Endothelial cell of umbilical vein (primary cell): ENCODE measurements at regions not wholly inside any gene's neighbourhood (a gene's known extent, or its start where the extent isn't known, plus 50 kb on each side); places are given as distances from the start of the nearest gene placed in this dataset.

ENCODE experiments used
- BruUV-seq: library from RNA; stranded (reverse); fragments of 400-500 nt; replicated peaks from 2 replicates; lab custom pipeline; 2021; lab: Mats Ljungman, UMichigan
- CTCF ChIA-PET: fragments of 300-600, 350-600 bp; sonication (Branson Sonifier 250); formaldehyde crosslinking; loops from one replicate; lab custom pipeline; 2021; ENCODE audit warnings: antibody characterized with exemption, inconsistent platforms; lab: Charles Lee
- POLR2A ChIA-PET: fragments of 300-600, 350-600 bp; sonication (Branson Sonifier 250); formaldehyde crosslinking; loops from one replicate; lab custom pipeline; 2021; ENCODE audit warnings: antibody characterized with exemption, inconsistent platforms; lab: Charles Lee
- DNase-seq: peaks from one replicate; pipeline ENCODE4 v3.0.0-alpha.2; 2011; ENCODE audit warnings: low read depth, low spot score
- FAIRE-seq: peaks from 2 replicates; lab custom pipeline; 2011; peaks lifted over from hg19 to GRCh38; lab: Jason Lieb, UNC
- H2AFZ ChIP-seq: 2 replicates; pipeline ENCODE4 v1.6.0; 2012; ENCODE audit warnings: low read depth, low read length, control low read depth, inconsistent platforms
- H3K27ac ChIP-seq: 2 replicates; pipeline ENCODE4 v1.5.1; 2011; ENCODE audit warnings: low read depth, mild to moderate bottlenecking, control low read depth, low read length, moderate library complexity; ENCODE audit not compliant: insufficient read depth
- H3K27me3 ChIP-seq, 2 experiments: 2 replicates each; pipeline versions ENCODE4 v1.6.0 to v1.6.1; 2011; ENCODE audit warnings: low read length in 2 of 2, mixed read lengths in 1 of 2; ENCODE audit not compliant: control insufficient read depth in 2 of 2, insufficient read depth in 2 of 2
- H3K36me3 ChIP-seq, 2 experiments: 2 replicates in 1 of 2; 3 replicates in 1 of 2; pipeline ENCODE4 v1.5.1; 2011; ENCODE audit warnings: low read length in 2 of 2, mild to moderate bottlenecking in 1 of 2, moderate library complexity in 1 of 2; ENCODE audit not compliant: control insufficient read depth in 2 of 2, insufficient read depth in 2 of 2; ENCODE audit errors: extremely low read depth in 1 of 2
- H3K4me1 ChIP-seq: 3 replicates; pipeline ENCODE4 v1.5.1; 2011; ENCODE audit warnings: mild to moderate bottlenecking, low read length; ENCODE audit not compliant: control insufficient read depth, insufficient read depth; ENCODE audit errors: extremely low read depth
- H3K4me2 ChIP-seq: 2 replicates; pipeline ENCODE4 v1.6.1; 2011; ENCODE audit warnings: low read length, control low read depth, mixed read lengths; ENCODE audit not compliant: insufficient read depth
- H3K4me3 ChIP-seq, 3 experiments: fragments of 200-600 bp in 1 of 3; sonication (generic), shearing (Covaris generic) in 1 of 3; replicated peaks in 1 of 3; 2 replicates each; pipeline ENCODE4 v1.5.1; 2011 to 2016; ENCODE audit warnings: control low read depth in 3 of 3, low read length in 3 of 3, mild to moderate bottlenecking in 2 of 3, inconsistent platforms in 1 of 3, low read depth in 1 of 3, moderate library complexity in 1 of 3; ENCODE audit not compliant: insufficient read depth in 1 of 3
- H3K79me2 ChIP-seq: 2 replicates; pipeline ENCODE4 v1.6.0; 2012; ENCODE audit warnings: low read length, inconsistent platforms; ENCODE audit not compliant: control insufficient read depth, insufficient read depth
- H3K9ac ChIP-seq: replicated peaks from 2 replicates; pipeline ENCODE3; 2011; ENCODE audit warnings: low read length, control low read depth; ENCODE audit not compliant: insufficient read depth; ENCODE audit errors: extremely low read depth
- H3K9me1 ChIP-seq: replicated peaks from 3 replicates; pipeline ENCODE4 v1.6.0; 2011; ENCODE audit warnings: mild to moderate bottlenecking, low read length; ENCODE audit not compliant: control insufficient read depth, insufficient read depth; ENCODE audit errors: extremely low read depth
- H3K9me3 ChIP-seq: replicated peaks from 2 replicates; pipeline ENCODE4 v1.5.1; 2012; ENCODE audit warnings: low read length, inconsistent platforms; ENCODE audit not compliant: control insufficient read depth, insufficient read depth
- H4K20me1 ChIP-seq: replicated peaks from 2 replicates; pipeline ENCODE3; 2011; ENCODE audit warnings: mild to moderate bottlenecking, low read length; ENCODE audit not compliant: control insufficient read depth, insufficient read depth; ENCODE audit errors: extremely low read depth
- EZH2 ChIP-seq: IDR thresholded peaks from 2 replicates; pipeline ENCODE4 v1.6.1; 2012; ENCODE audit warnings: borderline replicate concordance, low read depth, mild to moderate bottlenecking, moderate library complexity, low read length, inconsistent platforms; ENCODE audit not compliant: severe bottlenecking
- FOS ChIP-seq: IDR thresholded peaks from 2 replicates; pipeline ENCODE4 v1.6.1; 2011; ENCODE audit warnings: mild to moderate bottlenecking, low read length, moderate library complexity, borderline replicate concordance; ENCODE audit not compliant: insufficient read depth
- JUN ChIP-seq: IDR thresholded peaks from 2 replicates; pipeline ENCODE4 v1.6.1; 2011; ENCODE audit warnings: borderline replicate concordance, low read depth; ENCODE audit not compliant: insufficient read length, insufficient read depth
- MAX ChIP-seq: IDR thresholded peaks from 2 replicates; pipeline ENCODE4 v1.6.1; 2011; ENCODE audit not compliant: insufficient read depth, insufficient read length
- MYC ChIP-seq: IDR thresholded peaks from one replicate; pipeline ENCODE4 v1.6.1; 2011; ENCODE audit warnings: mild to moderate bottlenecking, low read depth, low read length
- POLR2A ChIP-seq: IDR thresholded peaks from 2 replicates; pipeline ENCODE4 v1.6.1; 2012; ENCODE audit warnings: low read depth, mild to moderate bottlenecking, control low read depth, low read length
- POLR2AphosphoS5 ChIP-seq: IDR thresholded peaks from 2 replicates; pipeline ENCODE4 v1.6.1; 2012; ENCODE audit warnings: low read depth, mild to moderate bottlenecking, control low read depth, low read length, moderate library complexity; ENCODE audit not compliant: insufficient read depth
- dilution Hi-C: fragments of 300-500 bp; cut with MboI; formaldehyde crosslinking; loops from one replicate; pipeline ENCODE4 v1.15.0; 2019; ENCODE audit warnings: low sequenced_read_pairs; ENCODE audit not compliant: extremely low pct_ligation_motif_present
- intact Hi-C: fragments of 100-400 bp; cut with micrococcal nuclease; formaldehyde crosslinking; loops from one replicate; pipeline ENCODE4 v1.10.0; 2022
- TF ChIP-seq, protein P1 (sequence below), 2 donors: IDR thresholded peaks; 1 replicate in 1 of 2; 2 replicates in 1 of 2; pipeline ENCODE4 v1.5.1; 2011; ENCODE audit warnings: low read length in 2 of 2, mild to moderate bottlenecking in 2 of 2, moderate library complexity in 2 of 2, control low read depth in 1 of 2, inconsistent platforms in 1 of 2, low read depth in 1 of 2; ENCODE audit not compliant: insufficient read depth in 1 of 2; ENCODE audit errors: extremely low read depth in 1 of 2

DNA sequence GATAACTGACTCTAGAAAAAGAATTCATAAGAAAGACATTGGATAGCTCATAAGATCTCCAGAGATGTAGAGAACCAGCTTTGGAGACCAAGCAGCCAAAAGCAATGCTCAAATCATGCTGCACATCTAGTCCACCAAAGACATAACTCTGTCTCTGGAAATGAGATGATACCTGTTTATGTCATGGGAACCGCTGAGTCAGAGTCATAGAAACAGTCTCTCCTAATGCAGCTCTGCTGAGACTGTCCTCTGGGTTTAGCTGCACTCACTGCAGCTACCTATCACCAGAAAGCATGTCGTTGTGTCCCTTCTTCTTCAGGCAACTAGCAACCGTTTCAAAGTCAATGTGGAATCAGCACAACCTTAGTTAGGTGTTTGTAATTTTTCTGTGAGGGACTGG, 218.5 kb upstream of the ROBO1 start:
- intact Hi-C loops (loop anchor here (10.0 kb wide), 1 partner anchor 142 kb away; no protein-coding TSS in a partner anchor), dilution Hi-C loops (no loop called here)
- H3K9me3 ChIP-seq, result no peaks in the 10 kb centered on the region
- H3K4me1 ChIP-seq, result peaks cover 7% of the 10 kb centered on the region
- H3K9ac ChIP-seq, result no peak overlapping the region
- no peaks in the 10 kb centered on the region for H3K27me3 ChIP-seq
- H3K27ac ChIP-seq, result no peak overlapping the region
- no peaks in the 10 kb centered on the region for H4K20me1 ChIP-seq
- TF ChIP-seq, protein P1, sequence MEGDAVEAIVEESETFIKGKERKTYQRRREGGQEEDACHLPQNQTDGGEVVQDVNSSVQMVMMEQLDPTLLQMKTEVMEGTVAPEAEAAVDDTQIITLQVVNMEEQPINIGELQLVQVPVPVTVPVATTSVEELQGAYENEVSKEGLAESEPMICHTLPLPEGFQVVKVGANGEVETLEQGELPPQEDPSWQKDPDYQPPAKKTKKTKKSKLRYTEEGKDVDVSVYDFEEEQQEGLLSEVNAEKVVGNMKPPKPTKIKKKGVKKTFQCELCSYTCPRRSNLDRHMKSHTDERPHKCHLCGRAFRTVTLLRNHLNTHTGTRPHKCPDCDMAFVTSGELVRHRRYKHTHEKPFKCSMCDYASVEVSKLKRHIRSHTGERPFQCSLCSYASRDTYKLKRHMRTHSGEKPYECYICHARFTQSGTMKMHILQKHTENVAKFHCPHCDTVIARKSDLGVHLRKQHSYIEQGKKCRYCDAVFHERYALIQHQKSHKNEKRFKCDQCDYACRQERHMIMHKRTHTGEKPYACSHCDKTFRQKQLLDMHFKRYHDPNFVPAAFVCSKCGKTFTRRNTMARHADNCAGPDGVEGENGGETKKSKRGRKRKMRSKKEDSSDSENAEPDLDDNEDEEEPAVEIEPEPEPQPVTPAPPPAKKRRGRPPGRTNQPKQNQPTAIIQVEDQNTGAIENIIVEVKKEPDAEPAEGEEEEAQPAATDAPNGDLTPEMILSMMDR (IDR thresholded peaks at IDR 0.05; ENCODE audit: extremely low read depth in 1 of 2, insufficient read depth in 1 of 2, low read depth in 1 of 2, low read length in 2 of 2), result no peak
- TF ChIP-seq POLR2AphosphoS5, result no peak
- TF ChIP-seq POLR2A, result no peak
- no peak for TF ChIP-seq JUN
- TF ChIP-seq MAX, result no peak
- TF ChIP-seq FOS, result no peak
- TF ChIP-seq EZH2, result no peak
- no peak for TF ChIP-seq MYC
- no peak for FAIRE-seq
- H2AFZ ChIP-seq, result peak overlapping the region; percentile 27
- H3K9me1 ChIP-seq, result no peaks in the 10 kb centered on the region
- H3K4me2 ChIP-seq, result no peak overlapping the region
- no TSS peak for BruUV-seq
- no peaks in the 10 kb centered on the region for H3K79me2 ChIP-seq
- no peaks in the 10 kb centered on the region for H3K36me3 ChIP-seq
- H3K4me3 ChIP-seq, result no peak overlapping the region
- CTCF ChIA-PET, result no interaction called here
- POLR2A ChIA-PET, result no interaction called here
- no peak for DNase-seq
